Bronchial epithelial cell (primary cell): ENCODE measurements at regions not wholly inside any gene's neighbourhood (a gene's known extent, or its start where the extent isn't known, plus 50 kb on each side); places are given as distances from the start of the nearest gene placed in this dataset.

Source experiments
- DNase-seq: peaks from one replicate; pipeline ENCODE4 v3.0.0-alpha.2; 2010; ENCODE audit warnings: low read depth
- FAIRE-seq: peaks from 2 replicates; lab custom pipeline; 2011; peaks lifted over from hg19 to GRCh38; lab: Jason Lieb, UNC
- H3K27me3 ChIP-seq: 2 replicates; pipeline ENCODE4 v1.5.1; 2011; ENCODE audit warnings: low read length; ENCODE audit not compliant: control insufficient read depth, insufficient read depth
- H3K36me3 ChIP-seq: 2 replicates; pipeline ENCODE4 v1.5.1; 2011; ENCODE audit warnings: low read length; ENCODE audit not compliant: control insufficient read depth, insufficient read depth
- H3K4me3 ChIP-seq: 2 replicates; pipeline ENCODE4 v1.5.1; 2011; ENCODE audit warnings: mild to moderate bottlenecking, low read depth, low read length, control low read depth
- CTCF ChIP-seq: IDR thresholded peaks from 2 replicates; pipeline ENCODE4 v1.5.1; 2011; ENCODE audit warnings: mild to moderate bottlenecking, moderate library complexity, low read length, control low read depth, inconsistent platforms; ENCODE audit not compliant: insufficient read depth, severe bottlenecking

- TF ChIP-seq CTCF: no peak
- DNase-seq (no peak), FAIRE-seq (no peak)
- no peak overlapping the region for H3K4me3 ChIP-seq
- H3K27me3 ChIP-seq: no peaks in the 10 kb centered on the region
- H3K36me3 ChIP-seq: no peaks in the 10 kb centered on the region
Observed at GRCh38 chr12:118855858-118856257, 125.5 kb upstream of the SRRM4 start.

DNA sequence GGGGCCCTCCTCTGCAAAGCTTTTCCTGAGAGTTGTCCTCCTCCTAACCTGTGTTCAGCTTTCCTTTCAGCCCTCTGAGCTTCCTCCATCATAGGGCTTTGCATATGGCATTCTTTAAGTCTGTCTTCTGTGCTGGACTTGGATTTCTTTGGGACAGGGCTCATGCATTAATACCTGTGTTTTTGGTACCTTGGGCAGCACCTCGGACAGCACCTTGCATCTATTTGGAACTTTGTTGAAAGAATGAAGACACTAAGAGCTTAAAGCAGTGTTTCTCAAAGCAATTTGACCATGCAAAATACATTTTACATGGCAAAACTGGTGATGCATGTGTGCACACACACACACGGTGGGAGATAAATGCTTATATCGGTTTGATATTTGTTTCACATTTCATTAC lies 115.0 kb upstream of the SRRM4 start:
- no peak for TF ChIP-seq CTCF
- no peak for FAIRE-seq
- no peaks in the 10 kb centered on the region for H3K27me3 ChIP-seq
- no peak overlapping the region for H3K4me3 ChIP-seq
- H3K36me3 ChIP-seq: no peaks in the 10 kb centered on the region
- no peak for DNase-seq

DNA sequence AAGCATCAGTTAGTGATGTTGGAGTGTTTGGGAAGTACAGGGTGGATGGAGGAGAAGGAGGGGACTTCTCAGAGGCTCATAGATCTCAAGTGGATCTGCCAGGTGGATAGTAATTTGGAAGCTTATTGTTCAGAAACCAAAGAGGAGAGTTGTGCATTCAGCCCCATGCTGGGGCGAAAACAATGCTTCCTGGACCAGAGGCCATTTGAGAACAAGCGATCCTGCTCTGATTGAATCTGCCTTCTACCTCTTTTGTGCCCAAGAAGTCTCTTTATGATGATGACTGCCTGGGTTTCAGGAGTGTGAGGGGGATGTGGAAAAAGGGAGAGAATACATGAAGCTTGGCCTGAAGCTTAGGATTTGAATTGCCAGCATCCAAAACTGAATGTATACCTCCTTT lies 110.8 kb upstream of the SRRM4 start:
- Histone ChIP-seq H3K36me3 (no peaks in the 10 kb centered on the region), H3K27me3 (no peaks in the 10 kb centered on the region), H3K4me3 (no peak overlapping the region)
- no peak for DNase-seq
- TF ChIP-seq CTCF: no peak
- no peak for FAIRE-seq

DNA sequence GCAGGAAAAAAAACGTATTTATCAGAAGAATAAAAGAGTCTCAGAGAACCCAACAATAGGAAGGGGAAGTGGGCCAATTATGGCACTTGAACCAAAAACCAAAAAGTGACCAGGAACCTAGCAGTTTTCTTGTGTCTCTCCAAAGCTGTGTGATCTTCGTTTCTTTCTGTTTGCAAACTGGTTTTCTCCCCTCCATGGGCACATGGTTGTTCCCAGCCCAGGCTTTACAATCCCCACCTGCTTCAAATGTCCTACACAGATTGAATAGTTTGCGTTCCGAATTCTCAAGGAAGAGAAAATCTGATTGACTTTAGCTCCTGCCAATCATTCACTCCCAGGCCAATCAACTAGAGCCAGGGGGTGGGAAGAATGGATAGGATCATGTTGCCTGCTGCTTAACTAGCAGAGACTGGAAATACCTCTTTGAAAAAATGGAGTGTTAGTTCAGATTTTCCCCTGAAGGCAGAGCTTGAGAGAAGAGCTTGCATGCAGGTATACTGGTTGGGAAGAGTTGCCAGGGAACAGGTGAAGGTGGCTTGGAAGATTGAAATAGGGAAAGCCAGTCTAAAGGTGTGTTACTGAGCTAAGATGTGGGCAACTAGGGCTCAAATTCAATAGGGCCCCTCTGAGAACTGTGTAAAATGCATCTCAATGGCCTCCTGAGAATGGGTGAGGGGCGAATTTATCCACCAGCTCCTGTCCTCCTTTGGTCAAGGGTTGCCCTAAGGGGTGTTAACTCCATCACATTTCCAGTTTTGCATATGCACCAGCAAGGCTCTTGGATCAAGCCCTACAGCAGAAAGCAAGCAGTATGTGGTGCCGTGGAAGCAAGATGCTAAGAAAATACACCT lies 106.4 kb upstream of the SRRM4 start:
- DNase-seq (no peak), FAIRE-seq (no peak)
- TF ChIP-seq CTCF: no peak
- no peaks in the 10 kb centered on the region for H3K36me3 ChIP-seq
- H3K27me3 ChIP-seq: no peaks in the 10 kb centered on the region
- H3K4me3 ChIP-seq: no peak overlapping the region

DNA sequence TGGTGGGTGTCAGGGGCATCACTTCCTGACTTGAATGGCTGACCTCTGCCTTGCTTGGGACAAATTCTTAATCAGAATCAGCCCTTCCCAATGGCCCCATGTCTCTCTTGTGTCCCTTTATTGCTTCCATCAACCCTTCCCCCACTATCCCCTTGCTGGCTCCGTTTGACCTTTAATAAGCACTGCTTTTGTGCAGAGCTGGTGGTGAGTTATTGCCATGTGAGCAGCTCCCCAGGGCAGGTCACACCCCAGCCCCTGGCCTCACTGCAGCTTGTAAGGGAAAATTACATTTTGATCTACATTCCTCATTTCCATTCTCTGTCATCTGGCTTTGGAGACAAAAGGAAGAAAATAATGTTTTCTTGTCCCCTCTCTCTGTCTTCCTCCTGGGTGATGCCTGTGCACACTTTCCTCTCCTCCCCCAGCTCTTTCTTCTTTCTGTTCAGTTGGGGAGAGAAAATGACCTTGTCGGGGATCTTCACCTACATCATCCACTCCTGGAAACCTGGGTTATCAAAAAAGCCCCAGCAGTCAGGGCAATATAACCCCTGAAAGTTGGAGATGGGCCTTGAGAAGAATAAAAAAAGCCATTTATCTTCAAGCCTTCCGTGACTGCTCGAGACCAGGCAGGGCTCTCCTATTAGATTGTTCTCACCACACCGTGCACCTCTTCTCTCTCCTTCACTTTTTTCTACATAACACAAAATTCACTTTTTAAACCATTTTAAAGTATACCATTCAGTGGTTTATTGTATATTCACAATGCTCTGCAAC lies 100.4 kb upstream of the SRRM4 start:
- TF ChIP-seq CTCF: no peak
- DNase-seq (no peak), FAIRE-seq (no peak)
- no peaks in the 10 kb centered on the region for H3K36me3 ChIP-seq
- H3K27me3 ChIP-seq: no peaks in the 10 kb centered on the region
- H3K4me3 ChIP-seq: no peak overlapping the region
